ENCODE measurements at regions not wholly inside any gene's neighbourhood (a gene's known extent, or its start where the extent isn't known, plus 50 kb on each side); places are given as distances from the start of the nearest gene placed in this dataset.
A peak's percentile ranks its signal among the peaks of the same experiment; 100 is the strongest.

GRCh38 chr1:235047331-235047871 is 81.2 kb downstream of the TOMM20 start:
- Mint-ChIP-seq H3K9me3 (peaks cover 3% of the 10 kb centered on the region), H3K36me3 (ENCODE audit: low read depth) (no peaks in the 10 kb centered on the region), H3K27me3 (ENCODE audit: low read depth) (peaks cover 6% of the 10 kb centered on the region), H3K27ac (peak overlapping the region; percentile 96 to 99 (median 98)), H3K4me3 (no peak overlapping the region), H3K4me1 (peaks cover 52% of the 10 kb centered on the region)
- no peak for TF ChIP-seq CTCF (IDR thresholded peaks at IDR 0.05; ENCODE audit: unreplicated experiment in 3 of 3)

DNA sequence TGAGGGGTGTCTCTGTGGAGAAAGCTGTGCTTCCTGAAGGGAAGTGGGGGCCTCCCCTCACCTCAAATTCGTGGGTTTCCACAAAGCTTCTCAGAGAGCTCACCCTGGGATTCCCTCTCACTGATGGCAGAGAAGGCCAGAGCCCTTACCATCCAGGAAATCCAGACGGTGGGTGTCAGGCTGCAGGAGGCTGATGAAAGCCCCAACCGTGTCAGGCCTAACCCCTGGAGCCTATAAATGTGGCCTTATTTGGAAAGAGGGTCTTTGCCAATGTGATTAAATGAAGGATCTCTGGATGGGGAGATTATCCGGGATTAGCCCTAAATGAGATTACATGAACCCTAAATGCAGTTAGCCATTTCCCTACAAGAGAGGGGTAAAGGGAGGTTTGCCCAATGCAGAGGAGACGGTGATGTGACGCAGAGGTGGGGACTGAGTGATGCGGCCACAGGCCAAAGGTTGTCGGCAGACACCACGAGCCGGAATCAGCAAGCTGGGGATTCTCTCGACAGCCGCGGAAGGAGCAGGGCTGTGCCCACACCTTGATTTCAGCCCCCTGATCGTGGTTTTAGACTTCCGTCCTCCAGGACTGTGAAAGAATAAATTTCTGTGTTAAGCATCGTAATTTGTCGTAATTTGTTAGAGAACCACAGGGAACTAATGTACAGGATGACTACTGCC is 82.6 kb downstream of the TOMM20 start:
- Mint-ChIP-seq H3K27ac (peak overlapping the region; percentile 39 to 89 (median 76)), H3K9me3 (peaks cover 3% of the 10 kb centered on the region), H3K4me3 (no peak overlapping the region), H3K4me1 (peaks cover 42% of the 10 kb centered on the region), H3K36me3 (ENCODE audit: low read depth) (no peaks in the 10 kb centered on the region), H3K27me3 (ENCODE audit: low read depth) (peaks cover 6% of the 10 kb centered on the region)
- TF ChIP-seq CTCF (IDR thresholded peaks at IDR 0.05; ENCODE audit: unreplicated experiment in 3 of 3), result no peak

DNA sequence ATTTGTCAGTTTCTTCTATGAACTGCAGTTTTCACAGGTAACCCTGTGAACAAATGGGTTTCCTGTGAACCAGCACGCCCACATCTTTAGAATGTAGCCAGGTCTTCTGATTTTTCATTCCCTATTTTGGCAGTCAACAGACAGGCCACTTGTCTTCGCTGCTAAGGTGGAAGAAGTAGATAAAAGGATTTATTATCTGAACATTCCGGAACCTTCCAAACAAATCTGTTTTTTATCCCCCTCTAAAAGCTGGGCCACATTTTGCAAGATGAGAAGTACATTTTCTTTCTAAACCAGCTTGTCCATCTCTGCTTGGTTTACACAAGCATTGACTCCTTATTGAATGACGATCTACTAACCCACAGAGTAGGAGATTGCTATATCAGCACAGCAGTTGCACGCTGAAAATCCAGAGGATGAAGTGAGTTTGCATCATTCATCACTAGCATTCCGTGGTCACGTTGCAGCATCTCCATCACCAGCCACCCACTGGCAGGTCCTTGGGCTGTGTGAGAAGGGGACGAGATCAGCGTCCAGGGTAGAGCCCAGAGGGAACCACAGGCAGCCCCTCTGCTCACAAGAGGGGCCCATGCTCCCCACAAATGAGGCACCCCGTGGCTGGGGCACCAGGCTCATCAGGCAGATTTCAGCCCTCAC is 83.5 kb downstream of the TOMM20 start:
- TF ChIP-seq CTCF (IDR thresholded peaks at IDR 0.05; ENCODE audit: unreplicated experiment in 3 of 3), result no peak
- Mint-ChIP-seq H3K36me3 (ENCODE audit: low read depth) (no peaks in the 10 kb centered on the region), H3K27ac (peak overlapping the region in 2 of 3 experiments; percentile 45 to 76), H3K27me3 (ENCODE audit: low read depth) (peaks cover 6% of the 10 kb centered on the region), H3K9me3 (peaks cover 7% of the 10 kb centered on the region), H3K4me1 (peaks cover 40% of the 10 kb centered on the region), H3K4me3 (no peak overlapping the region)

DNA sequence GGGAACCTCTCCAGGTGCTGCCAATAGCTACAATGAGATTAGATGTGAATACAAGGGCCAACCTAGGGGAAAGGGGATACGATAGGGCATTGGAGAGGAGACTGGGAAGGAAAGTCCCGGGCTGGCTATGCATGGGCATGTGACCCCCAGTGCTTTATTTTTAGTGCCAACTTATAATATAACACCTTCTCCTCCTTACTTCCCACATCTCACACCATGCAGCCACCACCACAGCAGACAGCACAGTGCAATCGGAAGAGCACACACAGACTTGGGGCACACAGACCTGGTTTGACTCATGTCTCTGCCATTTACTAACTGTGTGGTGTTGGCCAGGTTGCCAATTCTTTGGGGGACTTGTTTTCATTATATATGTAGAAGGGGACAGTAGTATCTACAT is 85.4 kb downstream of the TOMM20 start:
- Mint-ChIP-seq H3K9me3 (peaks cover 18% of the 10 kb centered on the region), H3K4me3 (no peak overlapping the region), H3K4me1 (peaks cover 30% of the 10 kb centered on the region), H3K27ac (no peak overlapping the region), H3K36me3 (ENCODE audit: low read depth) (peaks cover 9% of the 10 kb centered on the region), H3K27me3 (ENCODE audit: low read depth) (peaks cover 3% of the 10 kb centered on the region)
- no peak for TF ChIP-seq CTCF (IDR thresholded peaks at IDR 0.05; ENCODE audit: unreplicated experiment in 3 of 3)

DNA sequence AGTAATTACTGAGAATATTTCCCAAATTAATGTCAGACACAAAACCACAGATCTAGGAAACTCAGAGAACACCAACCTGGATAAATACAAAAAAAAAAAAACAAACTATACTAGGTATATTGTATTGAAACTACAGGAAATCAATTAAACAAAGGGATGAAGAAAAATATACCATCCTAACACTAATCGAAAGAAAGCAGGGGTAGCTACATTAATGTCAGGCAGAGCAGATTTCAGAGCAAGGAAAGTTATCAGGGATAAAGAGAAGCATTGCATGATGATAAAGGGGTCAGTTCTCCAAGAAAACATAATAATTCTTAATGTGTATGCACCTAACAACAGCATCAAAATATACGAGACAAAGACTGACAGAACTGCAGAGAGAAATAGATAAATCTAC is 89.9 kb downstream of the TOMM20 start:
- Mint-ChIP-seq H3K4me3 (no peak overlapping the region), H3K4me1 (no peaks in the 10 kb centered on the region), H3K9me3 (peaks cover 28% of the 10 kb centered on the region), H3K27ac (no peak overlapping the region), H3K27me3 (ENCODE audit: low read depth) (peaks cover 3% of the 10 kb centered on the region), H3K36me3 (ENCODE audit: low read depth) (peaks cover 14% of the 10 kb centered on the region)
- no peak for TF ChIP-seq CTCF (IDR thresholded peaks at IDR 0.05; ENCODE audit: unreplicated experiment in 3 of 3)
